ENCODE measurements at regions not wholly inside any gene's neighbourhood (a gene's known extent, or its start where the extent isn't known, plus 50 kb on each side); places are given as distances from the start of the nearest gene placed in this dataset.

GRCh38 chr2:187143537-187143936 is 294.6 kb upstream of the ZSWIM2 start:
- no peak for DNase-seq (ENCODE audit: low read depth in 4 of 4, low spot score in 2 of 4)

GRCh38 chr2:187139469-187139868 is 290.5 kb upstream of the ZSWIM2 start:
- DNase-seq (ENCODE audit: low read depth in 4 of 4, low spot score in 2 of 4): no peak

- no peak for DNase-seq (ENCODE audit: low read depth in 4 of 4, low spot score in 2 of 4)
Observed at GRCh38 chr2:187138265-187138664, 289.3 kb upstream of the ZSWIM2 start.

GRCh38 chr2:187136646-187137045 is 287.7 kb upstream of the ZSWIM2 start:
- no peak for DNase-seq (ENCODE audit: low read depth in 4 of 4, low spot score in 2 of 4)

GRCh38 chr2:187134306-187134705 is 285.3 kb upstream of the ZSWIM2 start:
- no peak for DNase-seq (ENCODE audit: low read depth in 4 of 4, low spot score in 2 of 4)

GRCh38 chr2:187129868-187130267 is 280.9 kb upstream of the ZSWIM2 start:
- DNase-seq (ENCODE audit: low read depth in 4 of 4, low spot score in 2 of 4): no peak

GRCh38 chr2:187129306-187129705 is 280.3 kb upstream of the ZSWIM2 start:
- DNase-seq (ENCODE audit: low read depth in 4 of 4, low spot score in 2 of 4): no peak

GRCh38 chr2:187126247-187127005 is 277.5 kb upstream of the ZSWIM2 start:
- no peak for DNase-seq (ENCODE audit: low read depth in 4 of 4, low spot score in 2 of 4)

- no peak for DNase-seq (ENCODE audit: low read depth in 4 of 4, low spot score in 2 of 4)
Observed at GRCh38 chr2:187125318-187125717, 276.3 kb upstream of the ZSWIM2 start.

- no peak for DNase-seq (ENCODE audit: low read depth in 4 of 4, low spot score in 2 of 4)
Observed at GRCh38 chr2:187124529-187124928, 275.6 kb upstream of the ZSWIM2 start.

GRCh38 chr2:187118331-187119099 is 269.5 kb upstream of the ZSWIM2 start:
- no peak for DNase-seq (ENCODE audit: low read depth in 4 of 4, low spot score in 2 of 4)

- DNase-seq (ENCODE audit: low read depth in 4 of 4, low spot score in 2 of 4): no peak
Observed at GRCh38 chr2:187117483-187117882, 268.5 kb upstream of the ZSWIM2 start.

- no peak for DNase-seq (ENCODE audit: low read depth in 4 of 4, low spot score in 2 of 4)
Observed at GRCh38 chr2:187115627-187116026, 266.7 kb upstream of the ZSWIM2 start.

- DNase-seq (ENCODE audit: low read depth in 4 of 4, low spot score in 2 of 4): no peak
Observed at GRCh38 chr2:187107001-187107400, 258.0 kb upstream of the ZSWIM2 start.

GRCh38 chr2:187105218-187105617 is 256.2 kb upstream of the ZSWIM2 start:
- no peak for DNase-seq (ENCODE audit: low read depth in 4 of 4, low spot score in 2 of 4)

GRCh38 chr2:187102381-187102780 is 253.4 kb upstream of the ZSWIM2 start:
- DNase-seq (ENCODE audit: low read depth in 4 of 4, low spot score in 2 of 4): no peak

GRCh38 chr2:187098154-187098553 is 249.2 kb upstream of the ZSWIM2 start:
- DNase-seq (ENCODE audit: low read depth in 4 of 4, low spot score in 2 of 4): no peak

GRCh38 chr2:187093771-187094412 is 244.9 kb upstream of the ZSWIM2 start:
- DNase-seq (ENCODE audit: low read depth in 4 of 4, low spot score in 2 of 4): no peak

GRCh38 chr2:187091664-187092063 is 242.7 kb upstream of the ZSWIM2 start:
- DNase-seq (ENCODE audit: low read depth in 4 of 4, low spot score in 2 of 4): no peak

GRCh38 chr2:187084524-187084923 is 235.6 kb upstream of the ZSWIM2 start:
- no peak for DNase-seq (ENCODE audit: low read depth in 4 of 4, low spot score in 2 of 4)

GRCh38 chr2:187081461-187081860 is 232.5 kb upstream of the ZSWIM2 start:
- no peak for DNase-seq (ENCODE audit: low read depth in 4 of 4, low spot score in 2 of 4)

GRCh38 chr2:187079901-187080300 is 230.9 kb upstream of the ZSWIM2 start:
- no peak for DNase-seq (ENCODE audit: low read depth in 4 of 4, low spot score in 2 of 4)
